ENCODE measurements at regions not wholly inside any gene's neighbourhood (a gene's known extent, or its start where the extent isn't known, plus 50 kb on each side); places are given as distances from the start of the nearest gene placed in this dataset.

GRCh38 chr2:136245211-136245610 is 127.3 kb upstream of the CXCR4 start:
- TF ChIP-seq EZH2 (IDR thresholded peaks at IDR 0.05; ENCODE audit: borderline replicate concordance, low read length) = no peak
- TF ChIP-seq CTCF (conservative IDR thresholded peaks at IDR 0.05 in 1 of 2, IDR thresholded peaks at IDR 0.05 in 1 of 2; ENCODE audit: extremely low read depth in 1 of 2, insufficient read depth in 1 of 2, low read depth in 1 of 2, low read length in 2 of 2) = no peak

Measured in mammary epithelial cell (primary cell).